ENCODE measurements at regions not wholly inside any gene's neighbourhood (a gene's known extent, or its start where the extent isn't known, plus 50 kb on each side); places are given as distances from the start of the nearest gene placed in this dataset.
"Not testable (repeated sequence)": the region's sequence is repeated elsewhere in the genome, so short reads cannot be mapped to it uniquely, and the experiment has no call there.

DNA sequence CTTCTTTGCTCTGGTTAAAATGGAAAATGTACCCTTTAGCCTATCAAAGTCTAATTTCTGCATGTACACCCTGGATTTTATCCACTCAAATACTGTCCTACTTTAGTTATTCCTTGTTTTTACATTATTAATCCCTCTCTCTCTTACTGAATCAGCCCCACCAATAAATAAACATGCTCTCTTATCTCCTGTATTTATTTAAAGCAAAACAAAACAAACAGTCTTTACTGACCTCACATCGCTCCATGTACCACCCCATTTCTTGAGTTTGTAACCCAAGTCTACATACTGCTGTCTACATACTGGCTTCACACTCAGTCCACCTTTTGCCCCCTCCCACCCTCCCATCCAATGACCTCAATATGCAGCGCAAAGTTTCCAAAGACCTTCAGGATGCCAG lies 113.3 kb upstream of the RORA start:
- DNase-seq (ENCODE audit: low read depth, low spot score), result no peak

DNA sequence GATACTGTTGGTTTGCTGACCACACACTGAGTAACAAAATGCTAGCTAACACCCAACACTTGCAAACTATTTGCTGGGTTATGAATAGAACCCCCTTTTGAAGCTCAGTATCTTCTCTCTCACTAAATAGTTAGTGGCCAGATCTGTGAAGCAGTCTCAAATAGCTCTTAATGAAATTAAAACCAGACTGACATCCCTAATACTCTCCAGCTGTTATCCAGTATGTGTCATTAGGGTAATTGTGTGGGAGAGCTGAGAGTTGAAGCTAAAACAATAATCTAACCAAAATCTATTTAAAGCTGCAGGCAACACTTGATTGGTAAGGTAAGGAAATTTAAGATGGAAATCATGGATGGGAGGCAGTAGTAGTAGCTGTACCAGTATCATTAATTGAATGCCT lies 110.4 kb upstream of the RORA start:
- DNase-seq (ENCODE audit: low read depth, low spot score), result no peak

DNA sequence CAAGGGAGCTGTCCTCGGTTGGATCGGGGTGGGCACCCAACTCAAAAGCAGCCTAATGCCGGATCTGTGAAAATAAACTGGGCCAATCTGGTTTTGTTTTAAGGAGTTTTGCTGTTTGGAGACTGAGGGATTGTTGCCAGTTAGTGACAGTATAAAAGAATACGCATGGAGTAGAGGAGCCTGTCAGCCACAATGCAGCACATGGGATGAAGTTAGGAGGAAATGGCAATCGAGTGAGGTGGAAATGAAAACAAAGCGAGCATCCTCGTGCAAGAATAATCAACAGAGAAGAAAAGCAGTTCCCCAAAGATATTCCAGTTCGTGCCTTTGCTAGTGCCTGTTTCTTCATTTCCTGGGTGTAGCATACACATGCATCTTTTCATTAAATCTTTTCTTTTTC lies 108.4 kb upstream of the RORA start:
- DNase-seq (ENCODE audit: low read depth, low spot score), result no peak

DNA sequence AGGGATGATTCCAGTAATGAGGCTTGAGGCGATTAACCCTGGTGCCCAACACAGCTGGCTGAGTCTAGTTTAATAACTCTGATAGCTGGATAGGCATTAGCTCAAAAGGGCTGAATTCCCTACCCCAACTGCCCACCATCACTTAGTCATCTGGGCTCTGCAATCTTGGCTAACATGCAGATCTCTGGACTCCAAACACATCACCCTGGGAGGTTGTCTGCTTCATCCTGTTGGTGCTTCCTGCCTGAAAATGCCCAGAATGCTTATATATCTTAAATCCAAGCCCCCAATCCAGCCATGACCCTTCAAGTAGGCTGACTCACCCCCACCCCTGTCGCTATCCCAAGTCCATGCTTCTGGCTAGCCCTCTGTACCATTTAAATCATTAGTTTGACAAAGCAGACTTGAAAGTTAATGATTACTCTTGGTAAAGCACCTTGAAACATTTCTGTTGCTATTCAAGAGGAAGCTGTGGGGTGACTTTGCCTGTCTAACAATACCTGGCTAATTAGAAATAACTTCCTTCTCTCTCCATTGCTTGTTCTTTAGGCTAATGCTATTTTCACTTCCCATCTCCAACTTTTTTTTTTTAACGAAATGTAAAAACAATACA lies 107.0 kb upstream of the RORA start:
- no peak for DNase-seq (ENCODE audit: low read depth, low spot score)

DNA sequence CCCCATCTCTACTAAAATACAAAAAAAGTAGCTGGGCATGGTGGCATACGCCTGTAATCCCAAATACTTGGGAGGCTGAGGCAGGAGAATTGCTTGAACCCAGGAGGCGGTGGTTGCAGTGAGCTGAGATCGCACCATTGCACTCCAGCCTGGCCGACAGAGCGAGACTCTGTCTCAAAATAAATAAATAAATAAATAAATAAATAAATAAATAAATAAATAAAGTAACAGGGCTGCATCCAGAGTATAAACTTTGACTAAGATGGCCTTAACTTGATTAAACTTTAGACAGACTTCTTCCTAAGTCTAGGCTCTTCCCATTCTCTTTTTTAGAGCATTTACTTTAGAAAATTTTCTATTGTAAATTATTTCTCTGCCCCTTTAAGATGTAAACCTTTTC lies 105.6 kb upstream of the RORA start:
- not testable (repeated sequence) for DNase-seq (ENCODE audit: low read depth, low spot score)

DNA sequence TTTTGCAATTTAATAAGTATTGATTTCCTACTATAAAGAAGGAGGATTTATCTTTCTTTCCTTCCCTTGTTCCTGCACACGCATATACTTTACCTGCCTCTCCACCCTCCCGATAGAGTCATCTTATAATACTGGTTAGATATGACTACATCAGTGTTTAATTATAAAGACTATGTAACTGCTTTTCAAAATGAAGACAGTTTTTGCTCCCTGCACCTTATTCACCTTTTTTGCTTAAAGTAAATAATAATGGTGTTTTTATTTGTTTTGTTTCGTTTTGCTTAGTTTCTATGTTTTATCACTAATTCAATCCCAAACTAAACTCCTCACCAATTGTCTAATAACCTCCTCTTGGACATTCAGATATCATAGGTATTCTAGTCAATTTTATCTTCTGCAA lies 101.9 kb upstream of the RORA start:
- no peak for DNase-seq (ENCODE audit: low read depth, low spot score)

DNA sequence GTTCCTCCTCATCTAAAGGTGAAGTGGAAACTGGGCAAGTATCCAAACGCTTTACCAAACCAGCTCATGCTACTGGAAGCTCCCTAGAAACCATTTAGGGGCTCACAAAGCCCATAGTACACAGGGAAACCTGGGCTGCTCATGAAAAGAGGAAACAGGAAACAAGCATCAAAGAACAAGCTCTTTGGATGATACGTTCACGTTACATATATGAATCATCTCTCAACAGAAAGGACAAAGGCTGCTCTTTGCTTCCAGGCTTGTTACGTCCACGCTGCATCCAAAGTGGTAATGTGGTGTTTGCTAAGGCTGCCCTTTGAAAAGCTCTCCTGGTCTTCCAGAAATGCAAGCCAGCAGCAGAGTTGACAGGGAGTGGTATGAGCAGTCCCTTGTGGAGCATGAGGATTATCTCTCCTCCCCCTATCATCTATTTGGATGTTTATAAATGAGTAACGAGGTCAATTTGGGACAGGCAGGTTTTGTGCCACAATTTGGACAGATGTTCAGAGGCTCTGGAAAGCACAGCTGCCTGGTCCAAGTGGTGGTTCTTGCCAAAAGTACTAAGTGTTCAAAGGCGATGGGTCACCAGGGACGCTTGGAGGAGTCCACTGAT lies 98.0 kb upstream of the RORA start:
- DNase-seq (ENCODE audit: low read depth, low spot score), result no peak

DNA sequence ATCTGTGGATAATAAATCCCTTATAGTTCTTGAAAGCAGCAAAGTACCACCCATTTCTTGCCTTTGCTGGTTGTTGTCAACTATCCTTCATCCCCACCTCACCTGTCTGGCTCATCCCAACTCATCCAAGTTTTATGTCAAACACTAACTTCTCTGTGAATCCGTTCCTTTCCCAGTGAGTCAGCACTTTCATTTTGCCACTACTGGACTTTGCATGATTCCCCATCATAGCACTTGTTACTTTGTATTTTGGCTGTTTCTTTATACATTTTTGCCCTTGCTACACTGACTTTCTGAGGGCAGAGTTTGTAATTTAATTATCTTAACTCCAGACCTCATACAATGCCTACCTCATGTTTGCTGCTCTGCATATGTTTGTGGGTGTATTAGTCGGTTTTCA lies 90.8 kb upstream of the RORA start:
- DNase-seq (ENCODE audit: low read depth, low spot score), result no peak

DNA sequence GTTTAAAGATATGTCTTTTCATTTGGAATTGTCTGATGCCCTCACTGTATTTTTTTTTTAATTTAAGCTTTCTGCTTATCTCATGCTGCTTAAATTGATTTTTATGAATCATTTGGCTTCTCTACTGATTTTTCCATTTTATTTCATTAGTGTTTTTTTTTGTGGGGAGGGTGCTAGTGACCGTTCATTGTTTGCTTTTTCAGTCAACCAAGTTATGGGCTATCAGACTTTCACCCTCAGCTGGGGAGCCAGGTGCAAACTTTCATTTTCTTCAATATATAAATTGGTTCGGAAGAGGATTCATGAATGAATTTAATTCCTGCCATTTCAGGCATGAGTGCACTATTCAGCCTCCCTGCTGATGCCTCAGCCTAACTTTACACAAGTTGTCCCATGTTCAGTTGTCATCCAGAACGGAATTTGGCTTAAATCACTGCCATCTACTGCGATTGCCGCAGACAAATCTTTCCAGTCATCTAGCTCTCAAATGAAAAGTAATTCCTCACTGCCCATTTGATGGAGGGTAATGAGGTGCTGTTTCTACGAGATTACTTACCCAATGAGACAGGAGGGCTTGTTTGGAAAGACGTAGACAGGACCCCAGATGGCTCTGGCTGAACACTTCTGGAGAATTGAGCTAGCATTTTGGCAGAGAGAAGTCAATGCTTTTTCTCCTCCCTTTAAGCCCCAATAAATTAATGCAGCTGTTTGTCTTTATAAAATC lies 89.9 kb upstream of the RORA start:
- no peak for DNase-seq (ENCODE audit: low read depth, low spot score)

DNA sequence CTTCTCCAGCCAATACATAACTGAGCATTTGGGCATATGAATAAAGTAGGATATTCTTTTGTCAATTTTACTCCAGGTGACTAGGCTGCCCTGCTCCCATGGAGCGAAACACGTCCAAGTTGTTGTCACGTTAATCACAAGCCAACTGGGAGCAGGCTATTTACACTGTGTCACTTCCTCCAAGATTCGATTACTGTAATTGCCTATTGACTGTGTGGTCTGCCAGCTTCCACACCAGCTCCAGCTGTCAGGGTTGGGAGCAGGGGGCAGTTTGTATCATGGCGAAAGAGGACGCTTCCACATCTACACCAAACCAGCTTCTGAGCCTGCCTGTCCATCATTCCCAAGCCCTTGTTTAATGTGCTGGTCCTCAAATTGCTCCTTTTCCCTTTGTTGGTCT lies 89.2 kb upstream of the RORA start:
- no peak for DNase-seq (ENCODE audit: low read depth, low spot score)

DNA sequence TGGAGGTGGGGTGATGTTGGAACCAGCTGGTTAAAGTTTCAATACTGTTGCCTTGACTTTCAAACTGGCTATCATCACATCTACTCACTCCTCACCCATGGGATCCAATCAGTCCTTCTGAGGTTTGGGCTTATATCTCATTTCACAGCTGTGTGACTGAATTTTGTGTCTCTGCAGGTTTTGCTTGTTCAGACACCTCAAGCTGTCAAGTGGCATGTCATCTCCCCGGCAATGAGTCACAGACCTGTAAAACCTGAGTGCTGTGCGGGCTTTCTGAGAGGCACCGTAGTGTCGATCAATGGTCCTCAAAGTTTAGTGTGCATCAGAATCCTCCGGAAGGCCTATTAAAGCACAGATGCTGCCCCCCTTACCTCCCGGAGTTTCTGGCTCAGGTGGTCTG lies 86.4 kb upstream of the RORA start:
- no peak for DNase-seq (ENCODE audit: low read depth, low spot score)

DNA sequence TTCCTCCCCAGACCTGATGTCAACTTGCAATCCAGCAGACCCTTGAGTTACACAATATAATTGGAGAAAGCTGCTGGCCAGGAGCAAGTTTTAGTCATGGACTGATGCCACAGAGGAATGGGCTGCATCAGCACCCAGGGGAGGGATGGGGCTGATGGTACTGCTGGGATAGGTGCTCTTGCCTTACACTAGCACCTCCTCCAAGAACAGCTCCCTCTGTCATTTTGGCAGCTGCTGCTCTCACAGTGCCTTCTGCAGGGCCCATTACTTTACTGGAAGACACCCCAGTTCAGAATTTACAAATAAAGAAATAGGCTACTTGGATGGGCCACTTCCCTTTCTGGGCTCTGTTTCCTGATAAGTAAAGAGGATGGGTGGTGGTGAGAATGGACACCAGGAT lies 85.3 kb upstream of the RORA start:
- peak; percentile 3 for DNase-seq (ENCODE audit: low read depth, low spot score)

DNA sequence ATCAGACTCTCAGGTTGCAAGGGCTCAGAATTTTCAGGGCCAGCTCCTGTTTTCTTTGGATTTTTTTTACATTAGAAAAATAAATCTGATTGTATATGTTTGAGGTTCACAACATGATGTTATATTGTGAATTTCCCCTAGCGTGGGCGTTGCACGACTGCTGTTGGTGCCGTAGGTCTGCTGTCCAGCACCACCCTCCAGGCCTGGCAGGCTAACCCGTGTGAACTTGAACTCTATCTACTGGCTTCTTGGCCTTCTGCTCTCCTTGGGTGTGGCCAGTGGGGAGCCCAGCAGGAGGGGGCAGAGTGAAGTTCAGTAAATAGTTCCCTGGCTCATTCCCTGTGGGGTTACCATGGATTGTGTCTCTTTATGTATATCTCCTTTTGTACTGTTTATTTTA lies 80.5 kb upstream of the RORA start:
- no peak for DNase-seq (ENCODE audit: low read depth, low spot score)

DNA sequence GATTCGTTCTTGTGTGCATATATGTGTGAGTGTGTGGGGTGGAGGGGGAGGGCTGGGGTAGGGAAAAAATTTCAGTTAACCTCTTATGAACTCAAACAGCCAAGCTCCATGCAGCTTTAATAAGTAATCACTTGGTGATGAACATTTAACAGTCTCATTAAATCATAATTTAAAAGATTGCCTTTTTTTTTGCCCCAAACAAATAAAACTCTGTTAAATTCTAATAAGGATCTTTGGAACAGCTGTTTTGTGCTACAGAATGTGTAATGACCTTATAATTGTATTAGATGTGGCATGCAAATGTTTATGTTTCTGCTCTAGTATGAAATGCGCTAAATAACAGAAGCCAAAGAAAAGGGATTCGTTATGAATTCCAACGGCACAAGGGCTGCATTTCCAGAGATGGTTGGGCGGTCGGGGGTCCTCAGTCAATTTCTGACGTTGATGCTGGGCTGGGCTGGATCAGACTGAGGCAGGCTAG lies 80.0 kb upstream of the RORA start:
- no peak for DNase-seq (ENCODE audit: low read depth, low spot score)

DNA sequence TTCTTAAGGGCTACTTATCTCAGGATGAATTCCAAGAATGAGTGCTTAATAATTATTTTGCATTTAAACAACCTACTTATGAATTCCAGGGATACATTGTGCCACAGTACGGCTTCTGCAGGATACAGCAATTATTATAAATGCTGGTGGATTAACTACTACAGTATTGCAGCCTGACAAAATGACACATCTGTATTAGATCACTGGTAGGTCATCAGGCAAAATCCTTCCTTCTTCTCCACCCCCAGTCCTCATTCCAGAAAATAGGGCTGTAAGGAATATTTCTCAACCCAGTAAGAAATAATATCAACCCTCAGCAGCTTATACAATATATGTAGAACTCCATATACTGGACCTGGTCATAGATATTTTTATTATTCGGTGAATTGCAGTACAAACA lies 79.3 kb upstream of the RORA start:
- no peak for DNase-seq (ENCODE audit: low read depth, low spot score)

DNA sequence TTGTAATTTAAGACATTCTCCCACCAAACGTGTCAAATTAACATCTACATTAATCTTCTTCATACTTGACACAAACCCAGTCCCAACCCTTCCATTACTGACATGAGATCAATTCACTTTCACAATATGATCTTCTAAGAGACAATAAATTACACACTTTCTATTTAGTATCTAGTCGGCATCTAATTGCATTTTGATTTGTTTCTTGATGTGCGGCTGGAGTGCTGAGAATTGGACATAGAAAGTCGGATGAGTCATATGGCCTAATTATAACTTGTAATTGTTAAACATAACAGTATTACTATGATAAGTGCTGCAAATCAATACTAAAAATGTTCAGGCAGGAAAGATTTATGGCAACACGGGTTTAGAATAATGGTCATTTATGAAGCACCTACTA lies 78.4 kb upstream of the RORA start:
- no peak for DNase-seq (ENCODE audit: low read depth, low spot score)

DNA sequence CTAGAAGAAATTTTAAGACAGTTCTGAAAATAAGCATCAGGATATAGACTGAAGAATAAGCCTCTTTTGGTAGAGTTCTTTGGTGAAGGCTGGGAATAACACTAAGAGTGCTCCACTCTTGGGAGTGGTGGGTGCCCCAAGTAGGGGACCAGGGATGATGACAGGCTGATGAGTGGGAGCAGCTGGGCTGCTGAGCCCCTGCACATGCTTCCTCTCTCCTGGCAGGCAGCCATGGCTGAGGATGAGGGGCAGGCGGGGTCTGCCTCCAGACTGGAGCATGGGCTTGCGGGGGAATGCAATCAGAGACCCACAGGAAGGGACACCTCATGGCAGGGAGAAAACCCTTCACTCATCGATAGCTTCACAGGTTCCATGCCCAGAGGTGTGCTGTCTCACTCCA lies 72.6 kb upstream of the RORA start:
- no peak for DNase-seq (ENCODE audit: low read depth, low spot score)

DNA sequence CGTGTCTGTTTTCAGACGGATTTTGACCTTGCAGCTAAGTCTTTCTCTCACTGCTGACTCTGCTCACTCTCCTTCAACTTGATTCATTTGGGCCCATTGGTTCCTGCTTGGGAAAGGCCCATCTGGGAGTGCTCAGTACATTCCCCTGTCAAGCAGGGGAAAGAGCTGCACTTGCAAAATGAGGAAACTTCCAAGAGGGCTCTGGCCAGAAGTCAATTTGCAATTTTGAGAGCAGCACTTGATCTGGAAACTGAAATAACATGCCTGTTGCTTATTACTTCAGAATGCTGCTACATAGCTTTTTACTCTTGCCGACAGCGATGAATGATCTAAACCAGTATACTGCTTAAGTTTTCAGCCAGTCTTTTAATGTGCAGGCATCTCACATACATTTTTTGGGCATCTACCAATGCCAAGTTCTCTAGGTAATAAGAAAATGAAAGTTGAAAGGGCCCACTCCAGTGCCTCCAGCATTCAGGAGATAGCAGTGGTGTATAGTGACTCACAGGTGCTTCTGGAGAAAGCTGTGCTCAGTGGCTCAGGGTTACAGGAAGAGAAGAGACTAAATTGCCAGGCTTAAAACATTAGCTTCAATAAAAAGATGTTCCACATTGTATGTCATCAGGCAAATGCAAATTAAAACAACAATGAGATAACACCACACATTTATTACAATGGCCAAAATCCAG lies 70.1 kb upstream of the RORA start:
- DNase-seq (ENCODE audit: low read depth, low spot score), result no peak

DNA sequence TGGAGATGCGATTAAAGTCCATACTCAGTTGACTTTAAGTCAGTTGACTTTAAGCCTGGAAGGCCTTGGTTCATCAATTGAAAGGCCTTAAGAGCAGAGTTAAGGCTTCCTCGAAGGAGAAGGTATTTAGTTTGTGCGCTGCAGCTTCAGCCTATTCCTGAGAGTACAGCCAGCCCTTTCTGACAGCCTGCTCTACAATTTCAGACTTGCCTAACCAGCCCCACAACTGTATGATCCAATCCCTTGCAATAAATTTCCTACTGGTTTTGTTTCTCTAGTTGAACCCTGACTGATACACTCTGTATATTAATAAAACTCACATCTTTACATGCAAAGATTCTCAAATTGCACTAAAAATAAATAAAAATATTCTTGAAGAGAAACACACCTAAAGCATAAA lies 66.1 kb upstream of the RORA start:
- DNase-seq (ENCODE audit: low read depth, low spot score), result no peak

DNA sequence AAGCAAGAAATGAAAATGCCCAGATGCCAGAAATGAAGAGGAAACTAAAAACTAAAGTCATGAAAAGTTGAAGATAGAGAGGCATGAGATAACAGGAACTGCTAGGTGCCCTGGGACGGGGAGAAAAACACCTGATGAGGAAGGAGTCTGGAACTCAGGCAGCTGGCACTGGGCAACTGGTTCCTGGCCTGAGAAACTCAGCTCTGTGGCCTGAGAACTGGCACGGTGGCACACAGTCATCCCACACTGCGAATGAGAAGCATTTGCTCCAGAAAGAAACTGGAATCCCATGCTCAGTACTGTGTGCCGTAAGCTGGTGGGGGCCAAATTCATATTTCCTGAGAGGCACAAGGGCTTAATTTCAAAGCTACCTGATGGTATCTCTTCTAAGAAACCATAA lies 53.6 kb upstream of the RORA start:
- no peak for DNase-seq (ENCODE audit: low read depth, low spot score)

DNA sequence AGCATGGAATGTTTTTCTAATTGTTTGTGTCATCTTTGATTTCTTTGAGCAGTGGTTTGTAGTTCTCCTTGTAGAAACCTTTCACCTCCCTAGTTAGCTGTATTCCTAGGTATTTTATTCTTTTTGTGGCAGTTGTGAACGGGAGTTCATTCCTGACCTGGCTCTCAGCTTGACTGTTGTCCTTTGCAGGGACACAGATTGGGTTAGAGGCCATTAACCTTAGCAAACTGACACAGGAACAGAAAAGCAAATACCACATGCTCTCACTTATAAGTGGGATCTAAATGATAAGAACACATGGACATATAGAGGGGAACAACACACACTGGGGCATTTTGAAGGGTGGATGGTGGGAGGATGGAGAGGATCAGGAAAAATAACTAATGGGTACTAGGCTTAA lies 52.2 kb upstream of the RORA start:
- no peak for DNase-seq (ENCODE audit: low read depth, low spot score)

Data from ELF-1 (cell line).